ENCODE measurements at regions not wholly inside any gene's neighbourhood (a gene's known extent, or its start where the extent isn't known, plus 50 kb on each side); places are given as distances from the start of the nearest gene placed in this dataset.
"Not testable (repeated sequence)": the region's sequence is repeated elsewhere in the genome, so short reads cannot be mapped to it uniquely, and the experiment has no call there.

DNA sequence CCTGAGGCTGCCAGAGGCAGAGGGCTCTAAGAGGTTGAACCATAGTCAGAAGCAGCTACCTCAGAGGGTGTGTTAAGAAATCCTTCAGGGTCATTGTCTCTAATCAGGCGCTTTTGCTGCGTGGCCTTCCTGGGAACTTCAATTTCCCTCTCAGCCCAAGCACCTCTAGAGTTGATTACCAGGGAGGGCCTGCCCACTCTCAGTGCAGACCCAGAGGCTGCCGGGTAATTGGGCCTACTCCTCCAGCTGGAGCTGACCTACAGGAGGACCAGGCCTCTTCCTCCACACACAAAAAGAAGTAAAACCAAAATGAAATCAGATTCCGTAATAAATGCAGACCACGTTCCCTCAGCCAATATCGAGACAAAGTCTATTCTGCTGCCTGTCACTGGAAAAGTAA is 305.0 kb upstream of the CCL2 start:
- intact Hi-C loops (cut with DNase I; ENCODE audit: low total_unique reads), result no loop called here
- Histone ChIP-seq H3K27me3 (no peaks in the 10 kb centered on the region), H3K4me1 (no peaks in the 10 kb centered on the region), H3K27ac (no peak overlapping the region), H3K4me3 (no peak overlapping the region), H3K9me3 (no peaks in the 10 kb centered on the region), H3K36me3 (ENCODE audit: low read depth, missing control alignments) (no peaks in the 10 kb centered on the region)
- WGBS, 2 donors, result 83 to 84% methylated on average over 6 of the region's 6 CpGs
- no peak for TF ChIP-seq POLR2A (IDR thresholded peaks at IDR 0.05)
- TF ChIP-seq CTCF (IDR thresholded peaks at IDR 0.05), result no peak
- no peak for DNase-seq

DNA sequence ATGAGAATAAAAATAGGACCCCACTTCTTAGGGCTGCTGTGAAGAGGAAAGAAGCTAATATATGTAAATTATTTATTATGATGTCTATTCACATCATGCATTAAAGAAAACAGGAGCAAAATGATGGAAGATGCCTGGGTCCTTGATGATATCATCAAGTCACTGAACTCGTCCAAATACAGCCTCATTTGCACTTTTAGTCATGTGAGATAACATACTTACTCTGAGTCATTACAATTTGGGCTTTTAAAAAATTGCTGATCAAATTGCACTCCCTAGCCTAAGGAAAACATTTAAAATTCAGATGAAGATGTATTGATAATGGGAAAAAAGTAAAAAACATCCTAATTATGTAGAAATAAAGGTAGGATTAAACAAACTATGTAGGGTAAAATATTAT is 302.7 kb upstream of the CCL2 start:
- no peaks in the 10 kb centered on the region for H3K36me3 ChIP-seq (ENCODE audit: low read depth, missing control alignments)
- no peak for DNase-seq
- no peak for TF ChIP-seq CTCF (IDR thresholded peaks at IDR 0.05)
- no peak for TF ChIP-seq POLR2A (IDR thresholded peaks at IDR 0.05)
- intact Hi-C loops (cut with DNase I; ENCODE audit: low total_unique reads), result no loop called here
- no peaks in the 10 kb centered on the region for H3K4me1 ChIP-seq
- H3K27me3 ChIP-seq, result no peaks in the 10 kb centered on the region
- 64 to 78% methylated on average over 1 of the region's 1 CpG for WGBS, 2 donors
- no peak overlapping the region for H3K4me3 ChIP-seq
- H3K9me3 ChIP-seq, result no peaks in the 10 kb centered on the region
- H3K27ac ChIP-seq, result no peak overlapping the region

GRCh38 chr17:33954597-33954996 is 300.5 kb upstream of the CCL2 start:
- no peak for DNase-seq
- no peaks in the 10 kb centered on the region for H3K36me3 ChIP-seq (ENCODE audit: low read depth, missing control alignments)
- whole genome bisulfite sequencing, 2 donors, result 63 to 70% methylated on average over 3 of the region's 3 CpGs
- H3K9me3 ChIP-seq, result no peaks in the 10 kb centered on the region
- H3K27ac ChIP-seq, result no peak overlapping the region
- no peaks in the 10 kb centered on the region for H3K4me1 ChIP-seq
- H3K27me3 ChIP-seq, result no peaks in the 10 kb centered on the region
- intact Hi-C loops (cut with DNase I; ENCODE audit: low total_unique reads), result no loop called here
- TF ChIP-seq POLR2A (IDR thresholded peaks at IDR 0.05) (no peak), CTCF (IDR thresholded peaks at IDR 0.05) (no peak)
- H3K4me3 ChIP-seq, result no peak overlapping the region

- Histone ChIP-seq H3K4me3 (no peak overlapping the region), H3K4me1 (no peaks in the 10 kb centered on the region), H3K36me3 (ENCODE audit: low read depth, missing control alignments) (no peaks in the 10 kb centered on the region), H3K9me3 (no peaks in the 10 kb centered on the region), H3K27ac (no peak overlapping the region), H3K27me3 (no peaks in the 10 kb centered on the region)
- 46 to 52% methylated on average over 2 of the region's 2 CpGs for WGBS, 2 donors
- TF ChIP-seq CTCF (IDR thresholded peaks at IDR 0.05) (no peak), POLR2A (IDR thresholded peaks at IDR 0.05) (no peak)
- no peak for DNase-seq
- intact Hi-C loops (cut with DNase I; ENCODE audit: low total_unique reads), result no loop called here
Measured at GRCh38 chr17:33955461-33955860, 299.6 kb upstream of the CCL2 start.

GRCh38 chr17:33959098-33959497 is 296.0 kb upstream of the CCL2 start:
- intact Hi-C loops (cut with DNase I; ENCODE audit: low total_unique reads); H3K9me3 ChIP-seq; H3K4me3 ChIP-seq; H3K4me1 ChIP-seq; H3K27me3 ChIP-seq; H3K27ac ChIP-seq; H3K36me3 ChIP-seq (ENCODE audit: low read depth, missing control alignments); DNase-seq: not testable (repeated sequence)

Measured in testis (tissue), 2 donors.